H1 (cell line): ENCODE measurements at regions not wholly inside any gene's neighbourhood (a gene's known extent, or its start where the extent isn't known, plus 50 kb on each side); places are given as distances from the start of the nearest gene placed in this dataset.

Source experiments
- CEBPB ChIP-seq: IDR thresholded peaks from 2 replicates; pipeline ENCODE4 v1.6.1; 2012; ENCODE audit warnings: low read depth, low read length
- EZH2 ChIP-seq: fragments of 200-600 bp; sonication (generic); IDR thresholded peaks from 2 replicates; pipeline ENCODE4 v1.7.1; 2012; ENCODE audit warnings: low read depth, mild to moderate bottlenecking, moderate library complexity, low read length, inconsistent platforms; ENCODE audit not compliant: severe bottlenecking
- NANOG ChIP-seq: IDR thresholded peaks from 2 replicates; pipeline ENCODE4 v1.6.1; 2011; ENCODE audit warnings: low read length, low read depth, mild to moderate bottlenecking, inconsistent platforms; ENCODE audit not compliant: insufficient read depth, poor library complexity, severe bottlenecking
- RAD21 ChIP-seq, 2 experiments: IDR thresholded peaks in 1 of 2; conservative IDR thresholded peaks in 1 of 2; 2 replicates each; pipeline ENCODE4 v1.6.1; 2011; ENCODE audit warnings: low read depth in 2 of 2, low read length in 2 of 2, improper control_type of control experiment in 1 of 2, inconsistent platforms in 1 of 2, mild to moderate bottlenecking in 1 of 2, moderate library complexity in 1 of 2
- SUZ12 ChIP-seq: fragments of 200-600 bp; sonication (generic); IDR thresholded peaks from 2 replicates; pipeline ENCODE4 v1.6.1; 2012; ENCODE audit warnings: mild to moderate bottlenecking, inconsistent platforms, low read length, moderate library complexity, mixed read lengths

DNA sequence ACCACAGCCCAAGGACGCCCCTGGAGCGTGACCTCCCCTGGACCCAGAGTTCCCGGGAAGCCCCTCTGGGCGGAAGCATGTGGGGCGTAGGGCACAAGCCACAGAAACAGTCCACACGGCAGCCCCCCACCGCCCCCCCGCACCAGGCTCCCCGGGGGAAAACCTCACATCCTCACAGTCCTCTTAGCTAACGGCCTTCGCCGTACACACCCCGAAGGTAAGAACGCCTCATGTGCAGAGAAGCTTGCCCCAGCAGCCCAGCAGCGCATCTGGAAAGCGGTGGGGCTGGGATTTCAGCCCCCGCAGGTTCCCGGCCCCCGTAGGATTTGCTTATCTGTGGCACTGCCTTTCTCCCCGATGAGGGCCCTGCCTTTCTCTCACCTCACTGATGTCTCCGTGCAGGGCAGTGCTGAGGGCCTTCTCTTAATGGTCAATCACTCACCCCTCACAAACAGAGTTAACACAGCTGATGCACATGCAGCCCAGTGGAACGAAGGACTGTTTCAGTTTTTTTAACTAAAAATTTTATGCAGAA lies 309.2 kb downstream of the BRD1 start (continued):
- TF ChIP-seq SUZ12, result no peak
- no peak for TF ChIP-seq CEBPB
- no peak for TF ChIP-seq EZH2
- no peak for TF ChIP-seq RAD21 (IDR thresholded peaks at IDR 0.05 in 1 of 2, conservative IDR thresholded peaks at IDR 0.05 in 1 of 2; ENCODE audit: low read depth in 2 of 2, low read length in 2 of 2)
- TF ChIP-seq NANOG, result no peak
